Nephron progenitor cell (in vitro differentiated cells): ENCODE measurements at regions not wholly inside any gene's neighbourhood (a gene's known extent, or its start where the extent isn't known, plus 50 kb on each side); places are given as distances from the start of the nearest gene placed in this dataset.
A peak's percentile ranks its signal among the peaks of the same experiment; 100 is the strongest.

Source experiments
- DNase-seq: peaks from one replicate; pipeline ENCODE4 v3.0.0; 2021
- H3K27ac Mint-ChIP-seq: 2 replicates; pipeline ENCODE4 v1.8.0; 2021; ENCODE audit warnings: mild to moderate bottlenecking, moderate library complexity, mixed read lengths
- H3K27me3 Mint-ChIP-seq: 2 replicates; pipeline ENCODE4 v1.8.0; 2021; ENCODE audit warnings: mild to moderate bottlenecking, low read depth, mixed read lengths; ENCODE audit not compliant: poor library complexity
- H3K36me3 Mint-ChIP-seq: 2 replicates; pipeline ENCODE4 v1.8.0; 2021; ENCODE audit warnings: low read depth, mixed read lengths
- H3K4me1 Mint-ChIP-seq: 2 replicates; pipeline ENCODE4 v1.8.0; 2021; ENCODE audit warnings: mixed read lengths
- H3K4me3 Mint-ChIP-seq: 2 replicates; pipeline ENCODE4 v1.8.0; 2021; ENCODE audit warnings: mild to moderate bottlenecking, moderate library complexity, mixed read lengths
- H3K9me3 Mint-ChIP-seq: 2 replicates; pipeline ENCODE4 v1.8.0; 2021; ENCODE audit warnings: mild to moderate bottlenecking, moderate library complexity, mixed read lengths
- TF ChIP-seq, protein P1 (sequence below): fragments of 200-600 bp; sonication (generic); IDR thresholded peaks from 2 replicates; pipeline ENCODE4 v1.5.0; 2021; ENCODE audit warnings: antibody characterized with exemption

DNA sequence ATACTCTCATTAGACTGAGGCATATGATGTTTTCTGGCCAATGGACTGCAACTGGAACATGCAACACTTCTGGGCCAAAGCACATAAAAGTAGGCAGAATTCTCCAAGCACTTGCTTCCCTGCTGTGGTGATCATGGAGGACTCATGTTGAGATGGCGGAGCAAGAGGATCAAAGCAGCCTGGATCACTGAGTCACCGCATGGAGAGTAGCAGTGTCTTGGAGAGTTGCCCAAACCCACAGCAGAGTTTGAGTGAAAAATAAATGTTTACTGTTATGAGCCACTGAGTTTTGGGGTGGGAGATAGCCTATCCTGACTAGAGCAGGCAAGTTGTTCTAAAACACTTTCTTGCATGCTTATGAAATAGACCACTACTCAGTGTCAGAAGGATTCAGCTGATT is 359.5 kb downstream of the ZNF521 start:
- Mint-ChIP-seq H3K36me3 (peaks cover 8% of the 10 kb centered on the region), H3K4me3 (no peak overlapping the region), H3K27me3 (no peaks in the 10 kb centered on the region), H3K4me1 (peaks cover 41% of the 10 kb centered on the region), H3K9me3 (no peaks in the 10 kb centered on the region), H3K27ac (no peak overlapping the region)
- no peak for DNase-seq
- TF ChIP-seq, protein P1, sequence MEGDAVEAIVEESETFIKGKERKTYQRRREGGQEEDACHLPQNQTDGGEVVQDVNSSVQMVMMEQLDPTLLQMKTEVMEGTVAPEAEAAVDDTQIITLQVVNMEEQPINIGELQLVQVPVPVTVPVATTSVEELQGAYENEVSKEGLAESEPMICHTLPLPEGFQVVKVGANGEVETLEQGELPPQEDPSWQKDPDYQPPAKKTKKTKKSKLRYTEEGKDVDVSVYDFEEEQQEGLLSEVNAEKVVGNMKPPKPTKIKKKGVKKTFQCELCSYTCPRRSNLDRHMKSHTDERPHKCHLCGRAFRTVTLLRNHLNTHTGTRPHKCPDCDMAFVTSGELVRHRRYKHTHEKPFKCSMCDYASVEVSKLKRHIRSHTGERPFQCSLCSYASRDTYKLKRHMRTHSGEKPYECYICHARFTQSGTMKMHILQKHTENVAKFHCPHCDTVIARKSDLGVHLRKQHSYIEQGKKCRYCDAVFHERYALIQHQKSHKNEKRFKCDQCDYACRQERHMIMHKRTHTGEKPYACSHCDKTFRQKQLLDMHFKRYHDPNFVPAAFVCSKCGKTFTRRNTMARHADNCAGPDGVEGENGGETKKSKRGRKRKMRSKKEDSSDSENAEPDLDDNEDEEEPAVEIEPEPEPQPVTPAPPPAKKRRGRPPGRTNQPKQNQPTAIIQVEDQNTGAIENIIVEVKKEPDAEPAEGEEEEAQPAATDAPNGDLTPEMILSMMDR: no peak

DNA sequence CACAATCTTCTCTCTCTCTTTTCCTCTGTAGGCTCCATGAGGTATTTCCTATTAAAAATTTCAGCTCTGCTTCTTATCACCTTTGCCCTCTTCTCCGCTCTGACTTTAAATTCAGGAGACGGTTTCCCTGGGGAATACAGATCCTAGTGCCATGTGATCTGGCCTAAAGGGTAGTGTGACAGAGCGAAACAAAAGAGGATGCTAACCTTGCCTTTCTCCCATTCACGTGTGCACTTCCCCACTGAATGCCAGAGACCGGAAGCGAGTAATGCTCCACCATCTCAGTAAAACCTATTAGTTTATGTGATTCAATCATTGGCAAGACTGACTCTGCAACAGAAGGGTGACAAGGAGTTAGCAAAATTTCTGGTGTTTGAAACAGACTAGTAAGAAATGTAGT is 358.3 kb downstream of the ZNF521 start:
- DNase-seq: no peak
- Mint-ChIP-seq H3K36me3 (peaks cover 8% of the 10 kb centered on the region), H3K27me3 (no peaks in the 10 kb centered on the region), H3K27ac (peak overlapping the region; percentile 3), H3K9me3 (peaks cover 9% of the 10 kb centered on the region), H3K4me3 (no peak overlapping the region), H3K4me1 (peaks cover 30% of the 10 kb centered on the region)
- TF ChIP-seq, protein P1: no peak

DNA sequence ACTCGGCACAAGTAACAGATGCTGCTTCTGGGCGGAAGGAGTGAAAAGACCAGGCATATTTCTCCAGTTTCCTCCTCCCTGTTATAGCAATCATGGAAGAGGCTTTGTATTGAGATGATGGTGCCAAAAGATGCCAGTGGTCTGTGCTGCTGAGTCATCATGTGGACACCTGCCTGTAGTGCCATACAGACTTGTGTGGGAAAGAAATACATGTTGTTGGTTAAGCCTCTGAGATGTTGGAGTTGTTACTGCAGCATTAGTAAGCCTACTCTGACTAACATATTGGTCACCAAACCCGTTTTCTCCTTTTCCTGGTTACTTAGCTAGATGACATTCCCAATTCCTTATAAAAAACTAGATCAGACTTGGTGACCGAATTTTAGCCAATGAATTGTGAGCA is 356.9 kb downstream of the ZNF521 start:
- Mint-ChIP-seq H3K4me1 (peaks cover 22% of the 10 kb centered on the region), H3K9me3 (peaks cover 23% of the 10 kb centered on the region), H3K4me3 (no peak overlapping the region), H3K27me3 (no peaks in the 10 kb centered on the region), H3K36me3 (peaks cover 20% of the 10 kb centered on the region), H3K27ac (no peak overlapping the region)
- no peak for DNase-seq
- TF ChIP-seq, protein P1: no peak

DNA sequence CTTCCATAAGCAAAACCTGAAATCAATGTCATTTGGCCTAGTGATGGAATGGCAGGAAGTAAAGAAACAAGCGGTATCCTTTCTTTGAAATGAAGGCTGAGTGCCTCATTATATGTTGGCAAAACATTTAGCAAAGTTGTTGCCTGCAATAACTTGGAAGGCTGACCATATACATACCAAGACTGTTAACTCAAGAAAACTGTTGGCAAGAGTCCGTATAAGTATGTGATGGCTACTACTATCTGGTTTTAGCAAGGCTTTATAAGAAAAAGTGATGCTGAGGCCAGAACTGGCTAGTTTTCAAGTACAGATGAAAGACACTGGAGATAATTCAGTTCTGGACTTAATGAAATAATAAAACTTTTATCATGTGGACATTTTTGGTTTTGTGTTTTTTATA is 356.2 kb downstream of the ZNF521 start:
- H3K4me3 Mint-ChIP-seq: no peak overlapping the region
- TF ChIP-seq, protein P1: no peak
- H3K4me1 Mint-ChIP-seq: peaks cover 21% of the 10 kb centered on the region
- peaks cover 22% of the 10 kb centered on the region for H3K36me3 Mint-ChIP-seq
- no peaks in the 10 kb centered on the region for H3K27me3 Mint-ChIP-seq
- no peak overlapping the region for H3K27ac Mint-ChIP-seq
- peaks cover 27% of the 10 kb centered on the region for H3K9me3 Mint-ChIP-seq
- DNase-seq: no peak

DNA sequence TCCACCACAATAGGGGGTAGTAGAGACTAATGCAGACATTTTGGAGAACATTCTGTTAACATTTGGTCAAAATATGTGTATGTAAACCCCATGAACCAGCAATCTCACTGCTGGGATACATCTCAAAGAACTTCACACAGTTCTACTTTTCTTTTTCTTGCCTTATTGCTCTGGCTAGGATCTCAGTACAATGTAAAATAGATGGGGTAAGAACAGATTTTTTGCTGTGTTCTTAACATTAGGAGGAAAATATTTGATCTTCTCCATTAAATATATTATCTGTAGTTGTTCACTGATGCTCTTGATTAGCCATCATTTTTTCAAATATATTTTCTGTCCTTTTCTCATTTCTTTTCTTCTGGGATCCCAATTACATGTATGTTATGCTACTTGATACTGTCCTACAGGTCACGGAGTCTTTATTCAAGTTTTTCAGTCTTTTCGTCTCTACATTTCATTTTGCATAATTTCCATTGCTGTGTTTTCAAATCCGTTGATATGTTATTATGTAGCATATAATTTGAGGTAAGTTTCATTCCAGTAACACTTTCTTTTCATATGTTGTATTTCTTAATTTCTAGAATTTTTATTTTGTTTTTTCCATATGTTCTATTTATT is 352.2 kb downstream of the ZNF521 start:
- H3K27ac Mint-ChIP-seq: no peak overlapping the region
- no peak for DNase-seq
- TF ChIP-seq, protein P1: no peak
- peaks cover 14% of the 10 kb centered on the region for H3K36me3 Mint-ChIP-seq
- peaks cover 30% of the 10 kb centered on the region for H3K9me3 Mint-ChIP-seq
- H3K27me3 Mint-ChIP-seq: no peaks in the 10 kb centered on the region
- no peaks in the 10 kb centered on the region for H3K4me1 Mint-ChIP-seq
- H3K4me3 Mint-ChIP-seq: no peak overlapping the region

DNA sequence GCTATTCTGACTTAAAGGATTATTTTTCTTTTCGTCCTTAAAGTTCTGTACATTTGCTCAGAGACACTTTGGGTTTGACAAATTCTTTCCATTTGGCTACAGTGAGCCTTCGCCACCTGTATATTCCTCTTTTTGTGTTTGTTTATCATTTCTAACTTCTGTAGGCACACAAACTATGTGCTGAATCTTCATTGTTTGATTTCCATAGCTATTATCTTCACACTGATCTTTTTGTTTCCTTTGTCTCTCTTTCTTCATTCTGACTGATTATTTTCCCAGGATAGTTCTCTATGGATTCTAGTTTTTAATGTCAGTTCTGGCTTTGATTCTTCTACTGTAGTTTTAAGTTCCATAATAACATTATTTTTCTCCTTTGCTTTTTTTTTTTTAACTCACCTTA is 350.2 kb downstream of the ZNF521 start:
- Mint-ChIP-seq H3K27ac (no peak overlapping the region), H3K36me3 (peaks cover 14% of the 10 kb centered on the region), H3K4me1 (peaks cover 5% of the 10 kb centered on the region), H3K4me3 (no peak overlapping the region), H3K9me3 (peaks cover 30% of the 10 kb centered on the region), H3K27me3 (no peaks in the 10 kb centered on the region)
- no peak for DNase-seq
- TF ChIP-seq, protein P1: no peak
